Suppressor macrophage treated with lipopolysaccharide for 4 hours (primary cell): ENCODE measurements at regions not wholly inside any gene's neighbourhood (a gene's known extent, or its start where the extent isn't known, plus 50 kb on each side); places are given as distances from the start of the nearest gene placed in this dataset.

Source experiments
- DNase-seq: peaks from one replicate; pipeline ENCODE4 v3.0.0-alpha.2; 2020

DNA sequence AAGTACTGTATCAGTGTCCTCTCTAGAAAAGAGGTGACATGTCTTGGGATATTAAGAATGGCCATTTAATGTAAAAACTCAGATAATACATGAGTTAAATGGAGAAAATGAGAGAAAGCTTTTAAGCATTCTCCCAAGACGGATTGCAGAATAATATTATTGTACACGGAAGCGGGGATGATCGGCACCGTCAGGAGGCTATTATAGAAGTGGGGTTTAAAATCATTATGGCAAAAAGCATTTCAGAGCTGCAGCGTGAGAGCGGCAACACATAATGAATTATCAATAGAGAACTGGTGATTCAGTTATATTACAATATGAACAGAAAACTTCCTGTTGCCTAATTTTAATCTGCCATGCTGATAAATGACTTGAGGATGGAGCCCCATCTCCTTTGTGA, 261.7 kb upstream of the IRX3 start:
- DNase-seq: no peak

- no peak for DNase-seq
These were observed 260.5 kb upstream of the IRX3 start for GRCh38 chr16:54547052-54547451.

DNA sequence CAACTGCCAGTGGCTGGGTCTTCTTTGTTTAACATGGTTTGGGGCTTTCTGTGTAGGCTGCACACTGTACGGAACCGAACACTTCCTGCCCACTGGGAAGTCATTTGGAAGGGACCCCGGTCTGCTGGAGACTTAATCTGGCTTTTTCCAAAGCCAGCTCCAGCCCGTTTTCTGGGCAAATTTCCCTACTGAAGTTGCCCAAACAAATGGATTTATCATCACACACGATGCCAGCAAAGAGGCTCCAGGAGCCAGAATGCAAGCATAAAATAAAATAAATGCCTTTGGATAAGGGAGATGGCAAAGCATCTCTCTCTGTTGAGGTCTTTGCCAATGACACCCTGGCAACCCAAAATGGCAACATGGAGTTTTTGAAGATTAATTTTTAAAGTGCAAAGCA, 259.9 kb upstream of the IRX3 start:
- no peak for DNase-seq

GRCh38 chr16:54545854-54546511, 259.4 kb upstream of the IRX3 start:
- no peak for DNase-seq

DNA sequence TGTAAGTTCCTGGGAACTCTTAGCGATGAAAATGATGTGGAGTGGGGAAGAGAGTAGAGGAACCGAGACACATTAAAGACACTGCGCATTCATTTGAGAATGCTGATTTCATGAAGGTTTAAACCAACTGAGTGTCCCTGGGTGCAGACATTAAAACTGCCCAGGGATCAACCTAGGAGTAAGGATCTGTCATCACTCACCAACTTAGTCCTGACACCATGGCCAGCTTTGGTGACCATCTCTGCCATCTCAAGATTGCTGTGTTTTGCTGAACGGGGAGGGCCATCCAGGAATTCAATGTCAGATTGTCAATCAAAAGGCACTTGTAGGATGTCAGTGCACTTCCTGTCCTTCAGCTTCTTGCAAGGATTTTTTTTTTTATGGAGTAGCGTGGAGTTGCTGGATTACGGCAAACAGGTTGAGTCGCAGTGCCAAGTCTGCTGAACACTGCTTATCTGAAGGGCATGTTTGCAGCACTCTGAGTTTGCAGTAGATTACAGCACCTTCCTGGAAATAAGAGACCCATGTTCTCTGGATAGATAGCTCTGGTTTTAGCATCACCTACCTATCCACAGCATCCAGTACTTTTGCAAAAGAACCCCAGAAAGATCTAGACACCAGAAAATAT, 258.1 kb upstream of the IRX3 start:
- no peak for DNase-seq

GRCh38 chr16:54542805-54543505, 256.4 kb upstream of the IRX3 start:
- DNase-seq: no peak

DNA sequence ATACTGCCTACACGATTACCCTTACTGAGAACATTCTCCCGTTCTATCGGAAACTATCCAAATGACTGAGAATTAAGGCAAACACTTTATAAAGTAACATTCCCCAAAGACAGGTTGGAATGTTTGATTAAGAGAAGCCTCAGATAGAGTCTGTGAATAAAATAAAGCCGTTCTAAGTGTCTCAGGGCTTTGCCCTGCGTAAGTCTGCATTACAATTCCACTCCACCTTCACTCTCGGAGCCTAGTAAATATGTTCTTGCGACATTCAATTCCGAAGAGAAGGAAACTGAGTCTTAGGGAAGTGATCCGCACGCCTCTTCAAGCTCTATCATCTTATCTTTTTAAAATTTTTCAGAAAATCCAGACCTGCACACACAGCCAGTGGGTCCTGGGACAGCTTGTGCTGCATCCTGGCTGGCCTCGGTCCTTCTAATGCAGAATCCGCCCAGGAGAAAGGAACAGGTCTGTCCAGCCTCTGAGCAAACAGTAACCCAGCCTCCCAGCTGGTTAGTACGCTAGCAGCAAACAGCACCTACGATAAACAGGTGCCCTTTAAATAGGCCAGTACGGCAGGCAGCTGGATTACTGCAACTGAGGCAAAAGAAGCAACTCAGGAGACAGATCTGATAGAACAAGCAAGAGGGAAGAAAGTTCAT, 254.1 kb upstream of the IRX3 start:
- DNase-seq: no peak

DNA sequence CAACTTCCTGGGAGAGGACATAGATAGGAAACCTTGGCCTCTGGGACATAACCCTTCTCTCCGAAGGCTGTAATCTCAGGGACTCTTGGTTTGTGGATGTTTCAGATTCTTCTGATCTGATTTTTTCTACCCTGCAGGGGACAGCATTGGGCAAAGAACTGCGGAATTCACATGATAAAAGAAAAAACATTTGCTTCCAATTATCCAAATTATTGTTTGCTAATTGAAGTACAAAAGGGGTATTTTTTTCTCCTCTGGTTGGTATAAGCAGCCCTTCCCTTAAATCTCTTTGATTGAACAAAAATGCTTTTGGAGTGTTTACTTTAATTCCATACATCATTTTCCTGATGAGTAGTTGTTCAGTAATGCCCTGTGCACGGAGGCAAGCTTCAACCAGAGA, 251.7 kb upstream of the IRX3 start:
- DNase-seq: no peak

DNA sequence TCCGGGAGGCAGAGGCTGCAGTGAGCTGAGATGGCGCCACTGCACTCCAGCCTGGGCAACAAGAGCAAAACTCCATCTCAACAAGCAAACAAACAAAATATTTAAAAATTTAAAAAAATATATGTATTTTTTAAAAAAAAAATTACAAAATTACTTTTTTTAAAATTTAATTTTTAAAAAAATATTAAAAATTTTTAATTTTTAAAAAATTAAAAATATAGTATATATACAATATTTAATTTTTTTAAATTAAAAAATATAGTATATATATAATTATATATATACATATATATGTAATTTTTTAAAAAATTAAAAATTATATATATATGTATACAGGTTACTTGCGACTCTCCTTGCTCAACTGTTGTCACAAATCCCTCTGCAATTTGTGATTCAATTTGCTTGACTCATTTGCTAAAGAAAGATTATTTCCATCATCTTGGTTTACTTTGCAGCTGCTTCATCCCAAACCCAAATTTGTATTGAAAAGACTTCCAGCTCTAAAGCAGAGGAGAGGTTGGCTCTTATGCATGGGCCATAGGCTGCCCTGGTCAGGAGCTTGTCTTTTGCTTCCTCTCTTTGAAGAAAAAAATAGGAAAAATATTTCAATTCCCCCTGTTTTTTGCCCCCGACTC, 247.4 kb upstream of the IRX3 start:
- no peak for DNase-seq

- DNase-seq: no peak
These were observed 240.3 kb upstream of the IRX3 start for GRCh38 chr16:54526916-54527315.

DNA sequence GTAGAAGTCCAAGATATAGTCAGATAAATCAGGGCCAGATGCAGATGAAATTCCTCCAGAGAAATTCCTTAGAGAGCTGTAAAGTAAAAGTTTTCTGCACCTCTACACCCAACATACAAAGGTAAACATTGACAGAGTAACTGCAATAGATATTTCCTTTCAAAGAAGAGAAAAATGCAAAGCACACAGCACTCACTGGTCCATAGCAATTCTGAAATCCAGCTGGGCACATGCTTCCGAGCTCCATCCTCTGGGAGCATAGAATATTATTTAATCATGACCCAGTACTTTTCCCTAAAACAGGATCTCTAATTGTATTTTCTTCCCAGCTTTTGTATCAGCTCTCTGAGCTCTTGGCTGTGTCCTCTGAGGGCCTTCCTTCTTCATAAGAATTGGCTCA, 239.5 kb upstream of the IRX3 start:
- DNase-seq: no peak

DNA sequence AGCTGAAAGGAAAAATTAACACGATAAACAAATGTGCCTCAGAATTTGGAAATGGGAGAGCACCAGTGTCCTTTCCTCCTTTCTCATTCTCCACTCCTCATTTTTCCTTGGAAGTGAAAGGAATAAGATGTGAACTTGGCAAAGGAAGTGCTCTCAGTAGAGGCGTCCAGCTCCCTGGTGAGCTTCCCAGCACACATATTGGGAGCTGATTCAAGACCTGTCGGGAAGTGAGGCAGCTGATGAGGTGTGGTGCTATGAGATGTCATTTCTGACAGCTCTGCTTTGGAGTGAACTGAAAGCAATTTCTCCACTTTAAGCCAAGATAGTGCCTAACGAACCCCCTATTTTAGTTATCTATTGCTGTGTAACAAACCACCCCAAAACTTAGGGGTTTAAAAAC, 238.5 kb upstream of the IRX3 start:
- DNase-seq: no peak

DNA sequence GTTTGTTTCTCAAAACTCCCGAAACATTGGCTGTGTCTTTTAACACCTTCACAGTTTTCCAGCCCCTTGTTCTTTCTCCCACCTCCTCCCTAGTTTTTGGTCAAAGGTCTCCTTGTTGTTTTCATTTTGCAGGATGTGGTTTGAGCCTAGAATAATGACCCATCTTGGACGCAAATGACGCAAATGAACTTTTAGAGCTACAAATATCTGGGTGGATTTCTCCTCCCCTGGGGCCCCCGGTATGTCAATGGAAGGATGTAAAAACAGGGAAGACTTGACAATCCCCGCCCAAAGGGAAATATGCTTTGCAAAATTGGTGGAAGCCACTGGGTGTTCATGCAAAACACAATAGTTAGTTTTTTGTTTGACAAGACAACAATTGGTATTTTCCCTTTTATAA, 236.0 kb upstream of the IRX3 start:
- no peak for DNase-seq

- DNase-seq: no peak
These were observed 234.7 kb upstream of the IRX3 start for GRCh38 chr16:54521327-54521726.

GRCh38 chr16:54519161-54519695, 232.6 kb upstream of the IRX3 start:
- no peak for DNase-seq

GRCh38 chr16:54517181-54517580, 230.6 kb upstream of the IRX3 start:
- no peak for DNase-seq

GRCh38 chr16:54512467-54512995, 225.9 kb upstream of the IRX3 start:
- DNase-seq: no peak

GRCh38 chr16:54511222-54511731, 224.7 kb upstream of the IRX3 start:
- no peak for DNase-seq

- no peak for DNase-seq
These were observed 224.2 kb upstream of the IRX3 start for GRCh38 chr16:54510685-54511221.

DNA sequence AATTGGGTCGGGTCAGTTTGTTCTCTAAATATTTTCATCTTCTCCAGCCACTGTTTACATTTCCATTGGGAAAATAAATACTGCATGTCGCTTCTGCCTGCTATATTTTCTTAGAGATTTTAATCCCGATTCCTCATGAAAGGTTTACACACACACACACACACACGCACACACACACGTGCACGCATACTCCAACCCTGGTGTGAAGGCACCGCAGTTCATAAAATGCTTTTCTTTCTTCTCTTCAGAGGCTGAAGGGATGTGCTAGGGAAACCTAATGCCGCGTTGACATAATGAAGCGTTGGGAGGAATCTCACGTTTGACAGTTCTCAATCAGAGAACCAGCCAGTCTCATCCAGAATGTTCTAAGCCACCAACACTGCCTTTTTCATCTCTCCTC, 222.9 kb upstream of the IRX3 start:
- no peak for DNase-seq

GRCh38 chr16:54508351-54508750, 221.8 kb upstream of the IRX3 start:
- no peak for DNase-seq

DNA sequence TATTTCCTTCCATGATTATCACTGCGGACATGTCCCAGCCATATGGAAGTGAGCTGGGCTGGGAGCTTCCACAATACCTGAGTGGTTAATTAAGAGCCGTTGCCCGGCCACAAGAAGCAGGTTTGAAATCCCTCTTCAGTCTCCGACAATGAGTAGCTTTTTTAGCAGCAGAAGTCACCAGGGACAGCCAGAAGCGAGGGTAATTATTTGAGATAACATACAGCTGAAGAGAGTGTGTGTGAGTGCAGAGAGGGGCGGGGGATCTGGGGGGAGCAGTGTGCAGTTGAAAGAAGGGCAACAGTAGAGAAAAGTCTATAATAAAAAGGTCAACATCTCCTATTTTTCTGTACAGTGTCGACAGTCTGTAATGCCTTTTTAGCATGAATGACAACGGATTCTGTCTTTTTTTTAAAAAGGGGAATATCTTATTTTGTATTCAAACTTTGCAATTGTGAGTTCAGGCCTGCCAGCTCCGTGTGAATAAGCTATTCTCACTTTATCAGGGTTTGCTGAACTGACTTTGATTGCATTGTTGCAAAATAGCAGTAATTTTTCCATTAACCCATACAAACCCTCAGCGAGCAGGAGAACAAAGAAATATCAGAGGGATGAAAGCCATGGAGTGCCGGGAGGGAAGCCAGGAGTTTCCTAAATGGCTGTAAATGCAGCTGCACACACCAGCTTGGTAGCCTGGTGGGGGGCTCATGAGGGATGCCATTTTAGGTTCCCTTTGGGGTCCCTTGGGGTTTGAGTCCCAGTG, 220.3 kb upstream of the IRX3 start:
- no peak for DNase-seq
